Esophagus muscularis mucosa (tissue), 3 donors: ENCODE measurements at regions not wholly inside any gene's neighbourhood (a gene's known extent, or its start where the extent isn't known, plus 50 kb on each side); places are given as distances from the start of the nearest gene placed in this dataset.

ENCODE experiments used
- CTCF ChIP-seq, 3 experiments: fragments of 200-600 bp in 2 of 3; fragments of 450-650 bp in 1 of 3; sonication (generic) in 2 of 3; IDR thresholded peaks; one replicate each; pipeline ENCODE4 v1.5.1; 2017 to 2019; ENCODE audit warnings: antibody characterized with exemption in 3 of 3, mild to moderate bottlenecking in 2 of 3, moderate library complexity in 1 of 3
- POLR2A ChIP-seq: fragments of 450-650 bp; IDR thresholded peaks from one replicate; pipeline ENCODE4 v1.6.1; 2017; ENCODE audit warnings: antibody characterized with exemption, moderate library complexity, mild to moderate bottlenecking, low read depth

- TF ChIP-seq CTCF (IDR thresholded peaks at IDR 0.05) (no peak), POLR2A (no peak)
Observed at GRCh38 chr3:155012584-155012983, 67.5 kb upstream of the MME start.
